ENCODE measurements at regions not wholly inside any gene's neighbourhood (a gene's known extent, or its start where the extent isn't known, plus 50 kb on each side); places are given as distances from the start of the nearest gene placed in this dataset.
A peak's percentile ranks its signal among the peaks of the same experiment; 100 is the strongest.

DNA sequence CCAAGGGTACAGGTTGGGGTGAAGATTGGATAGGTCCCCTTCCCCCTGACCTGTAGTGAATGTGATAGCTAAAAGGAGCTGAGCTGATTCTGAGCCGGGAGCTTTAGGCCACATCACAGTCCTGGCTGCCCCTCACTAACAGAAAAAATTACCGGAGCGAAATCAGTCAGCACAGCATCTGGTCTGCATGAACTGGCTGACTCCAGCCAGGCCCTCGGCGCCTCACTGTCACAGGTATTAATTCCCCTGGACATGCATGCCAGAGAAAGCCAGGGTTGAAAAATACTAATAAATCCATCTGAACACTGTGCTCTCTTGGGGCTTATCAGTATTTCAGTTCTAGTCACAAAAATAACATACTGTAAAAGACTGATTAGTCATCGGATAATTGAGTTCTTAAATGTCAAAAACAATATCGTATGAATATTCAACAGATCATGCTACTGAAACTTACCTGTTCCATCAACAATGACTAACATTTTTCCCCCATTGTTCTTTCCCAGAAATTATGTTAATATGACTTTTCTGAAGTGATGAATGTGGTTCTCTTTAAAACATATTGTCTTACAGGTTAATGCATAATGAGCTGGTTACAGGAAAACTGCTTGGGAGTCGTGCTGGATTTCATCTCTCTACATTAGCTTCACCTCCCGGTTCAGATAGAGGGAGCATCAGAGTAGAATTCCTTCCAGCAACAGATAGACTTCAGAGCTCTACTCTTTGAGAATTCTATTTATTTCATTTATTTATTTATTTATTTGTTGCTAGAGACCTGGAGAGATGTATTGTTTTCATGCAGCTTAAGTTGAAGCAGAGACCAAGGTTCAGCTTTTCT lies 387.7 kb downstream of the NXPE2 start:
- no peaks in the 10 kb centered on the region for H3K27me3 Mint-ChIP-seq
- no peak overlapping the region for H3K27ac Mint-ChIP-seq
- no peaks in the 10 kb centered on the region for H3K36me3 Mint-ChIP-seq
- no peak overlapping the region for H3K4me3 Mint-ChIP-seq
- H3K9me3 Mint-ChIP-seq: no peaks in the 10 kb centered on the region
- ATAC-seq (ENCODE audit: low read depth) (no peak), DNase-seq (ENCODE audit: low spot score in 2 of 2) (no peak)
- no peaks in the 10 kb centered on the region for H3K4me1 Mint-ChIP-seq

DNA sequence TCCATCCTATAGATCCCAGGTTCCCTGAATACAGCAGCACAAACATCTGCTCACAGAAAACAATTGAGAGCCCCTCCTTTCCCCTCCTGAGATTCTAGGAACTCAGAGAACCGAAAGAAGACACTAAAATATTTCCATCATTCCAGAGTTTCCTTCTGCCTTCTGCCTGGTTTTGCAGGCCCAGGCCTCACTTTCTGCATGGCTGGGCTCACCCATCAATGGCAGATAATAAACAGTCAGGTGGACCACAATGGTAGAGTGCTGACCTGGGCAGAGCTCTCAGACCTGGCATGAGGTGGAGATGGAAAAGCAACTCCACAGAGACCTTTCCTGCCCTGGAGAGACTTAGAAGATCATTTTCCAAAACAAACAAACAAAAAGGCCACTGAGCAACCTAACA lies 389.1 kb downstream of the NXPE2 start:
- Mint-ChIP-seq H3K4me1 (no peaks in the 10 kb centered on the region), H3K4me3 (no peak overlapping the region), H3K27ac (no peak overlapping the region), H3K36me3 (no peaks in the 10 kb centered on the region), H3K27me3 (peaks cover 1% of the 10 kb centered on the region), H3K9me3 (no peaks in the 10 kb centered on the region)
- ATAC-seq (ENCODE audit: low read depth) (no peak), DNase-seq (ENCODE audit: low spot score in 2 of 2) (no peak)

- ATAC-seq (ENCODE audit: low read depth) (no peak), DNase-seq (ENCODE audit: low spot score in 2 of 2) (no peak)
- H3K27me3 Mint-ChIP-seq: peaks cover 1% of the 10 kb centered on the region
- H3K36me3 Mint-ChIP-seq: no peaks in the 10 kb centered on the region
- no peak overlapping the region for H3K27ac Mint-ChIP-seq
- H3K9me3 Mint-ChIP-seq: no peaks in the 10 kb centered on the region
- no peak overlapping the region for H3K4me3 Mint-ChIP-seq
- H3K4me1 Mint-ChIP-seq: no peaks in the 10 kb centered on the region
Observed at GRCh38 chr11:115067900-115068530, 389.7 kb downstream of the NXPE2 start.

- ATAC-seq (ENCODE audit: low read depth): no peak
- Mint-ChIP-seq H3K9me3 (no peaks in the 10 kb centered on the region), H3K36me3 (no peaks in the 10 kb centered on the region), H3K4me1 (no peaks in the 10 kb centered on the region), H3K27ac (no peak overlapping the region), H3K27me3 (peaks cover 7% of the 10 kb centered on the region), H3K4me3 (no peak overlapping the region)
- DNase-seq (ENCODE audit: low spot score in 2 of 2): no peak
Observed at GRCh38 chr11:115069599-115069998, 391.3 kb downstream of the NXPE2 start.

GRCh38 chr11:115075356-115075755 lies 397.0 kb downstream of the NXPE2 start:
- Mint-ChIP-seq H3K4me3 (no peak overlapping the region), H3K27ac (no peak overlapping the region), H3K4me1 (no peaks in the 10 kb centered on the region), H3K9me3 (no peaks in the 10 kb centered on the region), H3K27me3 (peaks cover 12% of the 10 kb centered on the region), H3K36me3 (no peaks in the 10 kb centered on the region)
- ATAC-seq (ENCODE audit: low read depth) (no peak), DNase-seq (ENCODE audit: low spot score in 2 of 2) (no peak)

DNA sequence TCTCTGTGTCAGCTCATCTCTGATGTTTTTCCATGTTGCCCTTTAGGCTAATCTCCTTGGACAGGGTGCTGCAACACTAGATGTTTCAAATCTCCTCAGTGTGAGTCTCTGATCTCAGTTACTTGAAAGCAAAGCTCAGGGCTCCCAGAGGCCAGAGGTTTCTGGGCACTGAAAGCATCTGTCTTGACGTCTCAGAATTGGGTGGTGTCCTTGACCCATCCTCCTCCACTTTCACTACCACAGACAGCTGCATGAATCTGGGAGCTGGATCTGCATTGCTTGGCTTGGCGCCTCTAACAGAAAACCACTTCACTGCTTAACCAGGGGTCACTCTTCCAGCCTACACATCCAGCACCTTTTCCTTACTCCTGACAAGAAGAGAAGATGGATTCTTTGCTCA lies 399.4 kb downstream of the NXPE2 start:
- no peak for DNase-seq (ENCODE audit: low spot score in 2 of 2)
- H3K27me3 Mint-ChIP-seq: peaks cover 11% of the 10 kb centered on the region
- ATAC-seq (ENCODE audit: low read depth): no peak
- no peaks in the 10 kb centered on the region for H3K4me1 Mint-ChIP-seq
- H3K27ac Mint-ChIP-seq: no peak overlapping the region
- H3K4me3 Mint-ChIP-seq: no peak overlapping the region
- H3K36me3 Mint-ChIP-seq: no peaks in the 10 kb centered on the region
- H3K9me3 Mint-ChIP-seq: no peaks in the 10 kb centered on the region

DNA sequence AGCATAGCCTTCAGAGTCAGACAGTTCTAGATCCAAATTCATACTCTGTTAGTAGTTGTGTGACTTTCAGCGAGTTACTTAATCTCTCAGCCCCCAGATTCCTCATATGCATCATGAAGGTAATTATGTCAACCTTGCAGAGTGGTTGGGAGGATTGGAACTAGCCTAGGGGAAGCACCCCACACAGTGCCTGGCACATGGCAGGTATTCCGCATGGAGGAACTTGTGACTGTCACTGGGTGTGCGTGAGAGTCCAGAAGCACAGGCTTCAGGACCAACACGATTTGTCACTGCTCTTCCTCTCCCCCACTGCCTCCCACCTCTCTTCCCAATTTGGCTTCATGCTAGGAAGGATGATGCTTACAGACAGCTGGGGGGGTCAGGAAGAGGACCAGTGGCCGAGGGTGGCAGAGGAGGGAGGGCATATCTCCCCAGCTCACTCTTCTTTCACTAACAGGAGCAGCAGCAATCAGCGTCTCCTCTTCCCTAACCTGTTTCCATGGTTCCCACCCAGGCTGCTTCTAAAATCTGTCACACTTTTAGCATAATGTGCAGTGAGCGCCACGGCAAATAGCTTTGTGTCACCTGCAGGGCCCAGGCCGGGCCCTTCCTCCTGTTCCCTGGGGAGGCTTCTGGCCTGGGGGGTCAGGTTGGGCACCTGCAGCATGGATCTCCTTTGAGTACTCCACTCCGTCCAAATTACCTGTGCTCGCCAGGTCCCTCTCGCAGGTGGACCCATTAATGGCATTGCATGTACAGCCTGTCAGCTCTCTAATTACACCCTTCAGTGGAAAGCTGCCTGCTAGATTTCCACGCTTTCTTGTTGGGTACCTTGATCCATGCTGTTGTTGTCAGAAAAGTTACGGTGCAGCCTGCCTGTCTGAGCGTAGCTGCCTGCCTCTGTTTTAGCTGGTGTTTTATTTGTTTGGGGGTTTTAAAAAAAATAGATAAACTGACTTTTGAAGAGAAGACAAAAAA lies 400.4 kb downstream of the NXPE2 start:
- H3K9me3 Mint-ChIP-seq: no peaks in the 10 kb centered on the region
- DNase-seq (ENCODE audit: low spot score in 2 of 2) (no peak), ATAC-seq (ENCODE audit: low read depth) (no peak)
- H3K36me3 Mint-ChIP-seq: no peaks in the 10 kb centered on the region
- no peak overlapping the region for H3K27ac Mint-ChIP-seq
- H3K4me1 Mint-ChIP-seq: no peaks in the 10 kb centered on the region
- no peak overlapping the region for H3K4me3 Mint-ChIP-seq
- peaks cover 6% of the 10 kb centered on the region for H3K27me3 Mint-ChIP-seq

DNA sequence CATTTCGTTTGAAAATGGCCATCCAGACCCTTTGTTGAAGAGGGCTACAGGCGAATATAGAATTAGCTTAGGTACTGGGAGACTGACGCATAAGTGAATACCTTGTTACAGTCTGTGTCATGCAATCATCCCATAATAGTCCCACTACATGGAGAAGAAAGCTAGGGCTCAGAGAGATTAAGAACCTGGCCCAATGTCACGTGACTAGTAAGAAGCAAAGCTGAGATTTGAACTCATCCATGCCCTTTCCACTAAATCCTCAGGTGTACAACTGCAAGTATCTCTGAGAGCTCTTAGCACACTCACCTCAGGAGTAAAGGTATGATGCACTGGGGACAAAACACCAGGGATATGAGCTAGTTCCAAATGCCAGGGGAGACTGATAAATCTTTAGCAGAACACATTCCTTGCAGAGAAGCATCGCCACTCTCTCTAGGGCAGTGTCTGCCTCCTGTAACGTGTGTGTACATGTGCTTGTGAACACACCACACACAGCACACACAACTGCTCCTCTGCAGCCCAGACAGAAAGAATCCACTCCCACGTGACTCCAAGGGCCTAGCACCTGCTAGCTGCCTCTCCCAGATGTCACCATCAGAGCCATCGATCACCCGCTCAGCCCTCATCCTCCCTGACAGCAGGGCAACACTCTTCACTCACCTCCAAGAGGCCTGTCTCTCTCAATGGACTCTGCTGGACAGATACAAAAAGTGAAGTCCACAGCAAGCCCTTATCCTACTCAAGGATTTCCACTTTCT lies 402.8 kb downstream of the NXPE2 start:
- H3K4me3 Mint-ChIP-seq: no peak overlapping the region
- DNase-seq (ENCODE audit: low spot score in 2 of 2) (no peak), ATAC-seq (ENCODE audit: low read depth) (no peak)
- H3K27me3 Mint-ChIP-seq: peaks cover 4% of the 10 kb centered on the region
- H3K9me3 Mint-ChIP-seq: no peaks in the 10 kb centered on the region
- H3K36me3 Mint-ChIP-seq: no peaks in the 10 kb centered on the region
- no peaks in the 10 kb centered on the region for H3K4me1 Mint-ChIP-seq
- H3K27ac Mint-ChIP-seq: no peak overlapping the region

DNA sequence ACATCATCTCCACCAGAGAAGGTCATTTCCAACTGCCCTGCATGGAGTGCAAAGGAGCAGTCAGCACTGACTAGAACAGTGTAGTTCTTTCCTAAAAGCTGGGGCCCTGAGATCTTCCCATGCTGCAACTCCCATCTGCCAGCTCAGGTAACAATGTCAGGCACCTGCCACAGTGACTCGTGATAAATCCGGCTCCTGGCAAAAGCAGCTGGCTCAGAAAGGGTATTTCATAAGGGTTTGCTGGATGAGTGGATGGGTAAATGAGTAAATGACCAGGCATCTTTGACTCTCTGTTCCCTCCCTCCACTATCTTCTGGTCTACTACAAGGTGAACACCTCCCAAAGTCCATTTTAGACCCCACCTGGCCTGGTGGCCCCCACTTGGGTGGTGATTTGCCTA lies 403.6 kb downstream of the NXPE2 start:
- no peak for ATAC-seq (ENCODE audit: low read depth)

GRCh38 chr11:115083144-115083806 lies 404.9 kb downstream of the NXPE2 start:
- no peak for DNase-seq (ENCODE audit: low spot score in 2 of 2)
- Mint-ChIP-seq H3K4me1 (no peaks in the 10 kb centered on the region), H3K27ac (no peak overlapping the region), H3K27me3 (no peaks in the 10 kb centered on the region), H3K4me3 (peak overlapping the region; percentile 21), H3K36me3 (no peaks in the 10 kb centered on the region), H3K9me3 (no peaks in the 10 kb centered on the region)
- no peak for ATAC-seq (ENCODE audit: low read depth)

More for the DNA sequence above, 403.6 kb downstream of the NXPE2 start:
- Mint-ChIP-seq H3K4me3 (no peak overlapping the region), H3K36me3 (no peaks in the 10 kb centered on the region), H3K9me3 (no peaks in the 10 kb centered on the region), H3K4me1 (no peaks in the 10 kb centered on the region), H3K27ac (no peak overlapping the region), H3K27me3 (no peaks in the 10 kb centered on the region)
- DNase-seq (ENCODE audit: low spot score in 2 of 2): no peak

DNA sequence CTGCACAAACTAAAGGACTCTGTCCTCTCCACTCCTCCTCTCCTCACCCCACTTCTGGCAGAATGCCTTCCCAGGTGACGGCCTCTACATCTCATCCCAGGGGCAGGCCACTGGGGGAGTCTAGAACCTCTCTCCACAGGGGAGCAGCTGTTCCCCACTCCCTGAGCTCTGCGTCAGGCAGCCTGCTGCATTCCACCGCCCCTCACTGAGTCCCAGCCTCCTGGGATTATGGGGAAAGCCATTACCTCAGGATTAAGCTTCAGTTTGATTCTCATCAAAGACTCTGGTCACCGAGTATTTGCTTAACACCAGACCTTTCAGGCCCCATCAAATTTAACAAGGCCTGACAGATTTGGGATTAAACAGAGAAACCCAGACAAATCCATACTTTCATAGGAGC lies 405.9 kb downstream of the NXPE2 start:
- no peak overlapping the region for H3K4me3 Mint-ChIP-seq
- no peaks in the 10 kb centered on the region for H3K4me1 Mint-ChIP-seq
- no peaks in the 10 kb centered on the region for H3K36me3 Mint-ChIP-seq
- ATAC-seq (ENCODE audit: low read depth) (no peak), DNase-seq (ENCODE audit: low spot score in 2 of 2) (no peak)
- peaks cover 2% of the 10 kb centered on the region for H3K27me3 Mint-ChIP-seq
- no peaks in the 10 kb centered on the region for H3K9me3 Mint-ChIP-seq
- no peak overlapping the region for H3K27ac Mint-ChIP-seq

GRCh38 chr11:115085461-115086210 lies 407.3 kb downstream of the NXPE2 start:
- DNase-seq (ENCODE audit: low spot score in 2 of 2): no peak
- Mint-ChIP-seq H3K9me3 (no peaks in the 10 kb centered on the region), H3K36me3 (no peaks in the 10 kb centered on the region), H3K4me1 (no peaks in the 10 kb centered on the region), H3K27me3 (peaks cover 2% of the 10 kb centered on the region), H3K27ac (no peak overlapping the region), H3K4me3 (no peak overlapping the region)
- no peak for ATAC-seq (ENCODE audit: low read depth)
